Endodermal cell (in vitro differentiated cells): ENCODE measurements at regions not wholly inside any gene's neighbourhood (a gene's known extent, or its start where the extent isn't known, plus 50 kb on each side); places are given as distances from the start of the nearest gene placed in this dataset.
A peak's percentile ranks its signal among the peaks of the same experiment; 100 is the strongest.

ENCODE experiments used
- DNase-seq: peaks from one replicate; pipeline ENCODE4 v3.0.0-alpha.2; 2017
- H3K27ac ChIP-seq: 2 replicates; pipeline ENCODE4 v1.5.1; 2013; ENCODE audit warnings: mild to moderate bottlenecking, low read depth, low read length, moderate library complexity
- H3K27me3 ChIP-seq: 2 replicates; pipeline ENCODE4 v1.6.1; 2013; ENCODE audit warnings: mild to moderate bottlenecking, low read length, moderate library complexity; ENCODE audit not compliant: insufficient read depth, control insufficient read depth, poor library complexity, severe bottlenecking
- H3K36me3 ChIP-seq: 2 replicates; pipeline ENCODE4 v1.7.0; 2013; ENCODE audit warnings: mild to moderate bottlenecking, low read length, moderate library complexity; ENCODE audit not compliant: control insufficient read depth, insufficient read depth
- H3K4me1 ChIP-seq: one replicate; pipeline ENCODE4 v1.7.0; 2013; ENCODE audit warnings: low read length; ENCODE audit not compliant: control insufficient read depth, insufficient read depth
- H3K4me3 ChIP-seq: 2 replicates; pipeline ENCODE4 v1.5.1; 2013; ENCODE audit warnings: mild to moderate bottlenecking, low read length, moderate library complexity
- H3K9ac ChIP-seq: 2 replicates; pipeline ENCODE4 v1.6.1; 2013; ENCODE audit warnings: mild to moderate bottlenecking, low read length, moderate library complexity; ENCODE audit not compliant: poor library complexity, severe bottlenecking; ENCODE audit errors: extremely low read depth
- H3K9me3 ChIP-seq: 2 replicates; pipeline ENCODE4 v1.6.1; 2013; ENCODE audit warnings: mild to moderate bottlenecking, low read length, moderate library complexity; ENCODE audit not compliant: control insufficient read depth
- H3K27ac Mint-ChIP-seq: 2 replicates; pipeline ENCODE4 v1.8.0; 2020; ENCODE audit warnings: mixed read lengths
- H3K27me3 Mint-ChIP-seq: 2 replicates; pipeline ENCODE4 v1.8.0; 2021; ENCODE audit warnings: mild to moderate bottlenecking, mixed read lengths; ENCODE audit not compliant: insufficient read depth
- H3K36me3 Mint-ChIP-seq: 2 replicates; pipeline ENCODE4 v1.8.0; 2020; ENCODE audit warnings: low read depth, mixed read lengths
- H3K4me1 Mint-ChIP-seq: 2 replicates; pipeline ENCODE4 v1.8.0; 2020; ENCODE audit warnings: mixed read lengths
- H3K4me3 Mint-ChIP-seq: 2 replicates; pipeline ENCODE4 v1.8.0; 2020; ENCODE audit warnings: mild to moderate bottlenecking, moderate library complexity, mixed read lengths
- H3K9me3 Mint-ChIP-seq: 2 replicates; pipeline ENCODE4 v1.8.0; 2020; ENCODE audit warnings: mild to moderate bottlenecking, mixed read lengths
- CTCF ChIP-seq: fragments of 200-600 bp; sonication (generic); conservative IDR thresholded peaks from 2 replicates; pipeline ENCODE4 v1.5.0; 2021; ENCODE audit warnings: antibody characterized with exemption, mild to moderate bottlenecking
- WGBS, 2 experiments: methylation state at CpG; one replicate each; pipeline versions ENCODE4 v1.1.5 to v1.1.7; 2013; ENCODE audit warnings: missing lambda C conversion rate in 2 of 2, mixed read lengths in 1 of 2; ENCODE audit not compliant: insufficient coverage in 1 of 2, insufficient read length in 1 of 2; 5-methylcytosine and 5-hydroxymethylcytosine counted together

GRCh38 chr11:70508231-70508480, 109.8 kb downstream of the CTTN start:
- no peak overlapping the region for H3K9ac ChIP-seq
- WGBS, 2 experiments: 90 to 96% methylated on average over 3 of the region's 3 CpGs
- H3K9me3 Mint-ChIP-seq: peaks cover 17% of the 10 kb centered on the region
- no peak overlapping the region for H3K27ac Mint-ChIP-seq
- TF ChIP-seq CTCF: no peak
- no peak overlapping the region for H3K4me3 ChIP-seq
- peaks cover 17% of the 10 kb centered on the region for H3K9me3 ChIP-seq
- no peak overlapping the region for H3K27ac ChIP-seq
- H3K27me3 ChIP-seq: no peaks in the 10 kb centered on the region
- H3K36me3 ChIP-seq: no peaks in the 10 kb centered on the region
- no peaks in the 10 kb centered on the region for H3K27me3 Mint-ChIP-seq
- peaks cover 8% of the 10 kb centered on the region for H3K4me1 Mint-ChIP-seq
- H3K4me3 Mint-ChIP-seq: no peak overlapping the region
- H3K36me3 Mint-ChIP-seq: no peaks in the 10 kb centered on the region
- no peak for DNase-seq
- H3K4me1 ChIP-seq: no peaks in the 10 kb centered on the region

- H3K9me3 ChIP-seq: peaks cover 23% of the 10 kb centered on the region
- WGBS, 2 experiments: 83 to 84% methylated on average over 7 to 8 of the region's 8 CpGs
- no peaks in the 10 kb centered on the region for H3K27me3 Mint-ChIP-seq
- no peaks in the 10 kb centered on the region for H3K4me1 ChIP-seq
- no peaks in the 10 kb centered on the region for H3K27me3 ChIP-seq
- H3K4me3 Mint-ChIP-seq: no peak overlapping the region
- no peaks in the 10 kb centered on the region for H3K36me3 ChIP-seq
- peak; percentile 66 for DNase-seq
- H3K36me3 Mint-ChIP-seq: no peaks in the 10 kb centered on the region
- no peak overlapping the region for H3K27ac ChIP-seq
- no peak overlapping the region for H3K9ac ChIP-seq
- H3K4me3 ChIP-seq: no peak overlapping the region
- peaks cover 18% of the 10 kb centered on the region for H3K9me3 Mint-ChIP-seq
- TF ChIP-seq CTCF: no peak
- H3K27ac Mint-ChIP-seq: no peak overlapping the region
- no peaks in the 10 kb centered on the region for H3K4me1 Mint-ChIP-seq
Observed at GRCh38 chr11:70509476-70509875, 111.1 kb downstream of the CTTN start.

GRCh38 chr11:70510106-70510505, 111.8 kb downstream of the CTTN start:
- Histone ChIP-seq H3K9me3 (peaks cover 23% of the 10 kb centered on the region), H3K4me3 (no peak overlapping the region), H3K9ac (no peak overlapping the region), H3K36me3 (no peaks in the 10 kb centered on the region), H3K27me3 (no peaks in the 10 kb centered on the region), H3K4me1 (no peaks in the 10 kb centered on the region), H3K27ac (no peak overlapping the region)
- no peaks in the 10 kb centered on the region for H3K4me1 Mint-ChIP-seq
- TF ChIP-seq CTCF: no peak
- no peaks in the 10 kb centered on the region for H3K36me3 Mint-ChIP-seq
- H3K27me3 Mint-ChIP-seq: no peaks in the 10 kb centered on the region
- H3K9me3 Mint-ChIP-seq: peaks cover 18% of the 10 kb centered on the region
- no peak for DNase-seq
- 96 to 100% methylated on average over 1 to 4 of the region's 4 CpGs for WGBS, 2 experiments
- no peak overlapping the region for H3K4me3 Mint-ChIP-seq
- H3K27ac Mint-ChIP-seq: no peak overlapping the region
